Activated CD8-positive, alpha-beta memory T cell treated with anti-CD3 and anti-CD28 coated beads for 24 hours (primary cell): ENCODE measurements at regions not wholly inside any gene's neighbourhood (a gene's known extent, or its start where the extent isn't known, plus 50 kb on each side); places are given as distances from the start of the nearest gene placed in this dataset.

ENCODE experiments used
- DNase-seq: peaks from one replicate; pipeline ENCODE4 v3.0.0-alpha.2; 2020

GRCh38 chr3:111314181-111314873, 227.7 kb upstream of the CD96 start:
- no peak for DNase-seq

- no peak for DNase-seq
Observed at GRCh38 chr3:111314898-111315297, 227.1 kb upstream of the CD96 start.

- no peak for DNase-seq
Observed at GRCh38 chr3:111315930-111316587, 225.9 kb upstream of the CD96 start.

DNA sequence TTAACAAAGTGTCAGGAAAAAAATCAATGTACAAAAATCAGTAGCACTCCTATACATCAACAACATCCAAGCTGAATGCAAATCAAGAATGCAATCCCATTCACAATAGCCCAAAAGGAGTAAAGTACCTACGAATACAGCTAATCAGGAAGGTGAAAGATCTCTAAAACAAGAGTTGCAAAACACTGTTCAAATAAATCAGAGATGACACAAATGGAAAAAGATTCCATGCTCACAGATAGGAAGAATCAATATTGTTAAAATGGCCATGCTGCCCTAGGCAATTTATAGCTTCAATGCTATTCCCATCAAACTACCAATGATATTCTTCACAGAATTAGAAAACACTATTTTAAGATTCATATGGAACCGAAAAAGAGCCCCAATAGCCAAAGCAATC, 223.7 kb upstream of the CD96 start:
- DNase-seq, result no peak

DNA sequence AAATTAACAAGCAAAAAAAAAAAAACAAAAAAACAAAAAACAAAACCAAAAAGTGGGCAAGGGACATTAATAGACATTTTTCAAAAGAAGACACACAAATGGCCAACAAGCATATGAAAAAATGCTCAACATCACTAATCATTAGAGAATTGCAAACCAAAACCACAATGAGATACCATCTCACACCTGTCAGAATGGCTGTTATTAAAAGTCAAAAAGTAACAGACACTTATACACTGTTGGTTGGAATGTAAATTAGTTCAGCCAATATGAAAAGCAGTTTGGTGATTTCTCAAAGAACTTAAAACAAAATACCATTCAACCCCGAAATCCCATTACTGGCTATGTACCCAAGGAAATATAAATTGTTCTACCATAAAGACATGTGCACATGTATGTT, 222.4 kb upstream of the CD96 start:
- DNase-seq, result no peak

DNA sequence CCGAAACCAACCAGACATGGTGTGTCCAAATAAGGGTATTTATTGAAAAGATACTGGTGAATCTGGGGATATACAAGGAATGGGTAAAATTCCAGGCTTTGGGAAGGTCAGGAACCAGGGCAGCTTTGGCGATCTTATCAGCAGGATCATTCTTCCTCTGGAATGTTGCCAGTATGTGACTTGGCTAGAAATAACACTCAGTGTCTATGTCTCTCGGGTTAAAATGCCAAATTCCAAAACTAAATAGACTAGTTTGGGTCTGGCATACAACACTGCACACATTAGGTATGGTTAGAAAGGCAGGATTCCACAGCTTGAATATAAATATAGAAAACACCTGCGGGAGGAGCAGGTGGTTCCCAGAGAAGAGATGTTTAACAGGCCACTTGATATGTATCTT, 220.2 kb upstream of the CD96 start:
- DNase-seq, result no peak

GRCh38 chr3:111323019-111323418, 219.0 kb upstream of the CD96 start:
- no peak for DNase-seq

- no peak for DNase-seq
Observed at GRCh38 chr3:111324151-111324550, 217.8 kb upstream of the CD96 start.

DNA sequence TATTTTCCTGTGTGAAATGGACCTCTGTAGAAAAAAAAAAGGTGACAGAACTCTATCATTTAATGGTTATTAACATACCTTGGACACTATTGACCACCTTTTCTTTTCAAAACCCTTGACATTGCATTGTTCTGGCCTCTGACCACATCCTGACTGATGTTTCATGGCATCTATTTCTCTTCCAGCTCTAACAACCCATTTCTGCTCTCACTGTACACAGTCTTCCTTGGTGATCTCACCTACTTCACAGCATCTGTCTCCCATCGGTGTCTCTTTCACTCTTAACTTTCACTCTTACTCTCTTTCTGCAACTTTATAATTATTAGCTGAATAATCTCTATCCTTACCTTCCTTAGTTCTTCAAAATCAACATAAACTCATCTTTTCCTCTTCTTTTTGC, 217.4 kb upstream of the CD96 start:
- no peak for DNase-seq

DNA sequence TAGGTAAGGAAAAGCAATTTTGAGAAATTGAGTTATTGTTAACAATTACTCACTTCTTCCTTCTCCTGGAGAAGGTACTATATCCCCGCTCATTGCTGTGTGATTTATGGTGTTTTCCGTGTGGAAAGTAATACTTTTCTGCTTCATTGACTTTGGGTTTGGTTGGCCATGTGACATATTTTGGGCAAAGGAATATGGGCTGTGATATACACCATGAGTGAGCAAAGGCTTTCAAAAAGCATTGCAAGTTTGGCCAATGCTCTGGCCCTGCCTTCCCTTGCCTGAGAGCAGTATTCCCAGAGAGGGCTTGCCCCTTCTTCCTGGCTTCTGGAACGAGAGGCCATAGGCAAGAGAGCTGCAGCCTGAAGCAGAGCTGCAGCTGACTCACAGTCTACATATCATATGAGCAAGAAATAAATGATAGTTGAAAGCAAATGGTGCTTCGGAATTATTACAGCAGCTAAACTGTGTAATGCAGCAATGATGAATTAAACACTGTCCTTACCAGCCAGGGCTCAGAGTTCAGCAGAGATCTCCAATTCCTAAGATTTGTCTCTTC, 216.8 kb upstream of the CD96 start:
- DNase-seq, result no peak

GRCh38 chr3:111326144-111326995, 215.6 kb upstream of the CD96 start:
- no peak for DNase-seq

DNA sequence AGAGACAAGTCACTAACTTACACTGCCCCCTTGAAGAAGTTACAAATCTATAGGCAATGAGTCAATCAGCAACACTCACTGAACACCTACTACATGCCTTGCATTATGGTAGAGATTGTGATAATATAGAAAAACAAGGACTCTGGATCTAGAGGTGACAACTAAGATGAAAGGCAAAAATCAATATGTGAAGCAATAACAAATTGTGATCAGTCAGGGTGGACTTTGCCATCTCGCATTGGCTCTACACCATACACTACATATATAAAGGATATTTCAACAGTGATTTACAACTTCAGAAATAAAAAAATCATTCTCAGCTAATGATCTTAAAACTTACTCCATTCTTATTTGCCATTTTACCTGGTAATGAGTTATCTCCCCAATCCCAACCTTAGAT, 210.7 kb upstream of the CD96 start:
- no peak for DNase-seq

DNA sequence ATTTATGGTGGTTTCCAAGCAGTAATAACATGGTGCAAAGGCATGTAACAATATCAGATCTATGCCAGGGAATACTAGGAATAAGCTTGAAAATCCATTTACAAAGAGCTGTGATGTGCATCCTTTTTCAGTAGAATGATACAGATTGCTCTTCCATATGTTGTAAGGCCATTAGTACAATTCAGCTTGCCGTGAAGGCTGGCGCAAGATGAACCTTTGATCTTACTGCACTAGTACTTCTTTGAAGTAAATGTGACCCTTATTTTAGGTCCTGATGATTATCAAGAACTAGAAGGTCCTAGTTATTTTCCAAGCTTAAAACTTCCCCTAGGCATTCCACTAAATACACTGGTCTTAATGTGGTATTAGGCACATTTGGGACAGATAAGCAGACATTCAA, 210.1 kb upstream of the CD96 start:
- DNase-seq, result no peak

DNA sequence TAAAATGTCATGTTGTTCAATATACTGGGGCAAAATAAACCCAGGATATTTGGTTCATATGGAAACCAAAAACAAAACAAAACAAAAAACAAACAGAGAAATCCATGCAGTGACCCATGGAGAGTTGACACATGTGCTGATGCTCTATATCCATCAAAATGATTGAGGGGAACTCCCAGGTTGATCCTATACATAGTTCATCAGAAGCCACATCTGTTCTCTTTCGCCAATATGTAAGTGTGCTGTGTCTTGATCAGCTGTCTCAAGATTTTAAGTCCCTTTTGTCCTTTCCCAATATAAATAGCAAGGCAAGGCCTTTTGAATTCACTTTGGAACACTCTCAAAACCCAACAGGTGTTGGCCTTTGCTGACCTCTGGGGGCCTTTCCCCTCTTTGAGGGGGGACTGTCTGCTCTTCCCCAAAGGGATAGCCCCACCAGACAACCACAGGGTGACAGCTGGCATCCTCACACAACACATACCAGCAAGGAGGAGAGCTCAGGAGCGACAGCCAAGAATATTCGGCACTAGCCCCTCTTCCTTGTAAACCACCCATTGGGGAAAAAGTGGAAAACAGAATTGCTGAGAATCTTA, 209.4 kb upstream of the CD96 start:
- no peak for DNase-seq

GRCh38 chr3:111333642-111334041, 208.4 kb upstream of the CD96 start:
- DNase-seq, result no peak

- no peak for DNase-seq
Observed at GRCh38 chr3:111335512-111336303, 206.3 kb upstream of the CD96 start.

DNA sequence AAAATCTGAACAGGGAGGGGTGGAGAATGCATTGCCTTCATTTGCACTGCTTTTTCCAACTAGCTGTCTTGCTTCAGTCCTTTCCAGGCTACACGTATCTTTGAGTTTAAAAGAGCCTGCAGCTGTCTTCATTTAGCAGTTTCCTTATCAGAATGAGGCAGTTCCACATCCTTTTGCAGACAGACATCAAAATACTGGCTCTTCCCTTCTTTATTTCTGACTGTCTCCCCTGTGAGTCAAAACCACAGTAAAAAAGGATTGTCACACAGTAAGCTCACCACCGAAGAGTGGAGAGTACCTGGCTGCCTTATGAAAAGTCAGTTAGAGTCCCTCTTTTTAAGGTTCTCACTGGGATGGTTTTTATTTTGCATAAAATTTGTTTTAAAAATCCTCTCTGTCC, 205.5 kb upstream of the CD96 start:
- no peak for DNase-seq

- peak; percentile 70 for DNase-seq
Observed at GRCh38 chr3:111338059-111338698, 203.8 kb upstream of the CD96 start.

DNA sequence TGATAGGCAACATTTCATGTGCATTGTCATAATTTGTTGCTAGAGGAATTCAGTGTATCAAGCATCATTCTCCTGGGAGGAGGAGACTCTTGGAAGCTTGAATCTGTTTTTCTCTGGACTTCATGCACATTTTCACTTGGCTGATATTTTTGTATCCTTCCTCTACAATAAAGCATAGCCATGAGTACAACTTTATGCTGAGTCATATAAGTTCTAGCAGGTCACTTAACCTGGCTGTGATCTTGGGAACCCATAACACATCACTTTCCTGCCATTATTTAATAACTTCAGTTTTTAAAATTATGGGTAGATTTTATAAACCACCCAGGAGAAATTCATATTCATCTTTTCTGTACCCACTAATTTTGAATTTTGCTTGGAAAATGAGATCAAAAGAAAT, 203.0 kb upstream of the CD96 start:
- no peak for DNase-seq

DNA sequence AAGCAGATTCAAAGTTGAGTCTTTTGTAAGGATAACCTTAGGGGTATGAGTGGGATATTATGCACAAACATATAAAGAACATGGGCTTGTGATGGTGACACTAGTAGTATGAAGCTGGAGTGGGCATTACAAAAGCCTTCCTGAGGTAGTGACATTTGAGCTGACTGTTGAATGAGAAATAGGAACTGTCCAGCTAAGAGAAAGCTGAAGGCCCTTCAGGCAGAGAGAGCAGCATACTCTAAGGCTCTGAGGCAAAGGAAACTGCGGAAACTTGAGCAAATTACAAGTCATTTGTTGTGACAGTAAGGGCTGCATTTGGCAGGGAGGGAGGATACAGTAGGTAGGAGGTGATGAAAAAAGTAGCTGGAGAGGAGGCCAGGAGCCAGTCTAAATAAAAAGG, 190.7 kb upstream of the CD96 start:
- DNase-seq, result no peak

DNA sequence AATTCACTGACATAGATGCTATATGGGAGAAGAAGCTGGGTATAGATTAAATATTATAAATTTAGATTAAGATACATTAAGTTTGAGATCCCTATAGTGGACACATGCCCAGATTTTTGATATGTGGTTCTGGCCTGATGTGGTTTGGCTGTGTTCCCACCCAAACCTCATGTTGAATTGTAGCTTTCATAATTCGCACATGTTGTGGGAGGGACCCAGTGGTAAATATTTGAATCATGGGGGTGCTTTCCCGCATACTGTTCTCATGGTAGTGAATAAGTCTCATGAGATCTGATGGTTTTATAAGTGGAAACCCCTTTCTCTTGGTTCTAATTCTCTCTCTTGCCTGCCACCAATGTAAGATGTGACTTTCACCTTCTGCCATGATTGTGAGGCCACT, 189.4 kb upstream of the CD96 start:
- no peak for DNase-seq
